ENCODE measurements at regions not wholly inside any gene's neighbourhood (a gene's known extent, or its start where the extent isn't known, plus 50 kb on each side); places are given as distances from the start of the nearest gene placed in this dataset.

GRCh38 chr11:27874998-27875830 is 175.0 kb upstream of the BDNF start:
- TF ChIP-seq REST (IDR thresholded peaks at IDR 0.05) (no peak), CTCF (IDR thresholded peaks at IDR 0.05; ENCODE audit: low read depth, low read length, missing input control) (no peak), RXRA (IDR thresholded peaks at IDR 0.05) (no peak), FOXA2 (IDR thresholded peaks at IDR 0.05) (no peak), YY1 (IDR thresholded peaks at IDR 0.05) (no peak), EGR1 (IDR thresholded peaks at IDR 0.05; ENCODE audit: low read depth in 2 of 2) (no peak), GABPA (IDR thresholded peaks at IDR 0.05 in 1 of 2, conservative IDR thresholded peaks at IDR 0.05 in 1 of 2) (no peak), RAD21 (IDR thresholded peaks at IDR 0.05) (no peak), JUND (IDR thresholded peaks at IDR 0.05) (no peak), SP1 (IDR thresholded peaks at IDR 0.05) (no peak), TAF1 (conservative IDR thresholded peaks at IDR 0.05) (no peak), FOXA1 (IDR thresholded peaks at IDR 0.05) (no peak)
- TF ChIP-seq, protein P1, sequence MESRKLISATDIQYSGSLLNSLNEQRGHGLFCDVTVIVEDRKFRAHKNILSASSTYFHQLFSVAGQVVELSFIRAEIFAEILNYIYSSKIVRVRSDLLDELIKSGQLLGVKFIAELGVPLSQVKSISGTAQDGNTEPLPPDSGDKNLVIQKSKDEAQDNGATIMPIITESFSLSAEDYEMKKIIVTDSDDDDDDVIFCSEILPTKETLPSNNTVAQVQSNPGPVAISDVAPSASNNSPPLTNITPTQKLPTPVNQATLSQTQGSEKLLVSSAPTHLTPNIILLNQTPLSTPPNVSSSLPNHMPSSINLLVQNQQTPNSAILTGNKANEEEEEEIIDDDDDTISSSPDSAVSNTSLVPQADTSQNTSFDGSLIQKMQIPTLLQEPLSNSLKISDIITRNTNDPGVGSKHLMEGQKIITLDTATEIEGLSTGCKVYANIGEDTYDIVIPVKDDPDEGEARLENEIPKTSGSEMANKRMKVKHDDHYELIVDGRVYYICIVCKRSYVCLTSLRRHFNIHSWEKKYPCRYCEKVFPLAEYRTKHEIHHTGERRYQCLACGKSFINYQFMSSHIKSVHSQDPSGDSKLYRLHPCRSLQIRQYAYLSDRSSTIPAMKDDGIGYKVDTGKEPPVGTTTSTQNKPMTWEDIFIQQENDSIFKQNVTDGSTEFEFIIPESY (IDR thresholded peaks at IDR 0.05): no peak
- TF ChIP-seq, protein P2, sequence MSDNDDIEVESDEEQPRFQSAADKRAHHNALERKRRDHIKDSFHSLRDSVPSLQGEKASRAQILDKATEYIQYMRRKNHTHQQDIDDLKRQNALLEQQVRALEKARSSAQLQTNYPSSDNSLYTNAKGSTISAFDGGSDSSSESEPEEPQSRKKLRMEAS (IDR thresholded peaks at IDR 0.05): no peak

All from liver (tissue), 3 donors.